C4-2B (cell line): ENCODE measurements at regions not wholly inside any gene's neighbourhood (a gene's known extent, or its start where the extent isn't known, plus 50 kb on each side); places are given as distances from the start of the nearest gene placed in this dataset.

Experiments used
- ZFX ChIP-seq: fragments of 450-650 bp; IDR thresholded peaks from 2 replicates; pipeline ENCODE4 v1.6.1; 2017
- TF ChIP-seq, protein P1 (sequence below): fragments of 450-650 bp; conservative IDR thresholded peaks from 2 replicates; pipeline ENCODE4 v1.5.1; 2017; ENCODE audit warnings: mild to moderate bottlenecking

DNA sequence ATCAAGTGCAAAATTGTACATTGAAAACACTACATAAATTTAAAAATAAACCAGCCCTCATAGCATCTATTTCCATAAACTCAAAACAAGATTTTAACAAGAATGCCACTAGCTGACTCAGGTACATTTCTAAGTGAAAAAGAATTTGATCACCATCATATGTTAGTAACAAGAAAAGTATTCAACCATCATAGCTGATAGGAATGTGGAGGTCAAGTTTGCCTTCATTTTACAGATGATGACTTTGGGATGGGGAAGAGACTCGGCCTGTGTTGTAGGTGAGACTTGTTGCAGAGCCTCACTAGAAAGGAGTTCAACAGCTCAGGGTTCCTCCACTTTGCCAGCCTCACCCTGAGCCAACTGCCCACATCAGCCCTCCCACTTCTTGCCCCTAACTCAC is 318.8 kb upstream of the FAM78B start:
- TF ChIP-seq, protein P1, sequence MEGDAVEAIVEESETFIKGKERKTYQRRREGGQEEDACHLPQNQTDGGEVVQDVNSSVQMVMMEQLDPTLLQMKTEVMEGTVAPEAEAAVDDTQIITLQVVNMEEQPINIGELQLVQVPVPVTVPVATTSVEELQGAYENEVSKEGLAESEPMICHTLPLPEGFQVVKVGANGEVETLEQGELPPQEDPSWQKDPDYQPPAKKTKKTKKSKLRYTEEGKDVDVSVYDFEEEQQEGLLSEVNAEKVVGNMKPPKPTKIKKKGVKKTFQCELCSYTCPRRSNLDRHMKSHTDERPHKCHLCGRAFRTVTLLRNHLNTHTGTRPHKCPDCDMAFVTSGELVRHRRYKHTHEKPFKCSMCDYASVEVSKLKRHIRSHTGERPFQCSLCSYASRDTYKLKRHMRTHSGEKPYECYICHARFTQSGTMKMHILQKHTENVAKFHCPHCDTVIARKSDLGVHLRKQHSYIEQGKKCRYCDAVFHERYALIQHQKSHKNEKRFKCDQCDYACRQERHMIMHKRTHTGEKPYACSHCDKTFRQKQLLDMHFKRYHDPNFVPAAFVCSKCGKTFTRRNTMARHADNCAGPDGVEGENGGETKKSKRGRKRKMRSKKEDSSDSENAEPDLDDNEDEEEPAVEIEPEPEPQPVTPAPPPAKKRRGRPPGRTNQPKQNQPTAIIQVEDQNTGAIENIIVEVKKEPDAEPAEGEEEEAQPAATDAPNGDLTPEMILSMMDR = no peak
- no peak for TF ChIP-seq ZFX
